ENCODE measurements at regions not wholly inside any gene's neighbourhood (a gene's known extent, or its start where the extent isn't known, plus 50 kb on each side); places are given as distances from the start of the nearest gene placed in this dataset.

DNA sequence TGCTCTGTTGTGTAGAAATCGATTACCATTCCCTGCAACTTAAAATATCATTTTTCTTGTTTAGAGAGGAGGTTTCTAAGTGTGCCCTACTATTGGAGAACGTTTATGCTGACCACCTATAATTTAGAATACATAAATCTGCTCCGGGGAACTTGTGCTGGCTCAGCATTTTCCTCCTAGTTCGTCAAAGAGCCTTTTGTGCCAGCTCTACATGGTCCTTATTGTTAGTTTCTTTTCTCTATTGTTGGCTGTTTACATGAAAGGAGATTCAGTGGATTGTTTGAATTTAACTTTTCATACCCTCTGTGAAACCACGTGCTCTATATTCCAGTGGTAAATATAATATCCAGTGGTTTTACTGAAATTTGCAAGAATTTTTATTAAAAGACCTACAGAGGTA lies 53.4 kb upstream of the ATP8A1 start:
- TF ChIP-seq, protein P1, sequence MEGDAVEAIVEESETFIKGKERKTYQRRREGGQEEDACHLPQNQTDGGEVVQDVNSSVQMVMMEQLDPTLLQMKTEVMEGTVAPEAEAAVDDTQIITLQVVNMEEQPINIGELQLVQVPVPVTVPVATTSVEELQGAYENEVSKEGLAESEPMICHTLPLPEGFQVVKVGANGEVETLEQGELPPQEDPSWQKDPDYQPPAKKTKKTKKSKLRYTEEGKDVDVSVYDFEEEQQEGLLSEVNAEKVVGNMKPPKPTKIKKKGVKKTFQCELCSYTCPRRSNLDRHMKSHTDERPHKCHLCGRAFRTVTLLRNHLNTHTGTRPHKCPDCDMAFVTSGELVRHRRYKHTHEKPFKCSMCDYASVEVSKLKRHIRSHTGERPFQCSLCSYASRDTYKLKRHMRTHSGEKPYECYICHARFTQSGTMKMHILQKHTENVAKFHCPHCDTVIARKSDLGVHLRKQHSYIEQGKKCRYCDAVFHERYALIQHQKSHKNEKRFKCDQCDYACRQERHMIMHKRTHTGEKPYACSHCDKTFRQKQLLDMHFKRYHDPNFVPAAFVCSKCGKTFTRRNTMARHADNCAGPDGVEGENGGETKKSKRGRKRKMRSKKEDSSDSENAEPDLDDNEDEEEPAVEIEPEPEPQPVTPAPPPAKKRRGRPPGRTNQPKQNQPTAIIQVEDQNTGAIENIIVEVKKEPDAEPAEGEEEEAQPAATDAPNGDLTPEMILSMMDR (IDR thresholded peaks at IDR 0.05): no peak
- no peak for TF ChIP-seq POLR2AphosphoS5 (IDR thresholded peaks at IDR 0.05)
- no peak for TF ChIP-seq POLR2A (IDR thresholded peaks at IDR 0.05)
- H3K36me3 ChIP-seq: no peaks in the 10 kb centered on the region

GRCh38 chr4:42709392-42710065 lies 52.6 kb upstream of the ATP8A1 start:
- Histone ChIP-seq H3K9me3 (no peaks in the 10 kb centered on the region), H3K27me3 (no peaks in the 10 kb centered on the region), H3K4me3 (no peak overlapping the region), H3K27ac (no peak overlapping the region), H3K4me1 (no peaks in the 10 kb centered on the region), H3K36me3 (no peaks in the 10 kb centered on the region)
- TF ChIP-seq POLR2AphosphoS5 (IDR thresholded peaks at IDR 0.05) (no peak), POLR2A (IDR thresholded peaks at IDR 0.05) (no peak)
- TF ChIP-seq, protein P1 (IDR thresholded peaks at IDR 0.05): no peak
- intact Hi-C loops (cut with DNase I; ENCODE audit: low total_unique reads): no loop called here
- no peak for DNase-seq (ENCODE audit: low spot score in 2 of 2)

More for the DNA sequence above, 53.4 kb upstream of the ATP8A1 start:
- no peak overlapping the region for H3K27ac ChIP-seq
- H3K4me1 ChIP-seq: no peaks in the 10 kb centered on the region
- DNase-seq (ENCODE audit: low spot score in 2 of 2): no peak
- intact Hi-C loops (cut with DNase I; ENCODE audit: low total_unique reads): no loop called here
- no peak overlapping the region for H3K4me3 ChIP-seq
- H3K27me3 ChIP-seq: no peaks in the 10 kb centered on the region
- H3K9me3 ChIP-seq: no peaks in the 10 kb centered on the region

- Histone ChIP-seq H3K4me1 (no peaks in the 10 kb centered on the region), H3K27me3 (no peaks in the 10 kb centered on the region), H3K9me3 (no peaks in the 10 kb centered on the region), H3K36me3 (no peaks in the 10 kb centered on the region), H3K4me3 (no peak overlapping the region), H3K27ac (no peak overlapping the region)
- TF ChIP-seq POLR2AphosphoS5 (IDR thresholded peaks at IDR 0.05): no peak
- TF ChIP-seq POLR2A (IDR thresholded peaks at IDR 0.05): no peak
- TF ChIP-seq, protein P1 (IDR thresholded peaks at IDR 0.05): no peak
- intact Hi-C loops (cut with DNase I; ENCODE audit: low total_unique reads): no loop called here
- no peak for DNase-seq (ENCODE audit: low spot score in 2 of 2)
These were observed 51.7 kb upstream of the ATP8A1 start for GRCh38 chr4:42708625-42709024.
